Femur (tissue), 1 donor: ENCODE measurements at regions not wholly inside any gene's neighbourhood (a gene's known extent, or its start where the extent isn't known, plus 50 kb on each side); places are given as distances from the start of the nearest gene placed in this dataset.

Experiments used
- DNase-seq: peaks from one replicate; pipeline ENCODE4 v3.0.0-alpha.2; 2017

- DNase-seq, result peak; percentile 79
These were observed 94.7 kb downstream of the SIK1 start for GRCh38 chr21:43331962-43332828.

DNA sequence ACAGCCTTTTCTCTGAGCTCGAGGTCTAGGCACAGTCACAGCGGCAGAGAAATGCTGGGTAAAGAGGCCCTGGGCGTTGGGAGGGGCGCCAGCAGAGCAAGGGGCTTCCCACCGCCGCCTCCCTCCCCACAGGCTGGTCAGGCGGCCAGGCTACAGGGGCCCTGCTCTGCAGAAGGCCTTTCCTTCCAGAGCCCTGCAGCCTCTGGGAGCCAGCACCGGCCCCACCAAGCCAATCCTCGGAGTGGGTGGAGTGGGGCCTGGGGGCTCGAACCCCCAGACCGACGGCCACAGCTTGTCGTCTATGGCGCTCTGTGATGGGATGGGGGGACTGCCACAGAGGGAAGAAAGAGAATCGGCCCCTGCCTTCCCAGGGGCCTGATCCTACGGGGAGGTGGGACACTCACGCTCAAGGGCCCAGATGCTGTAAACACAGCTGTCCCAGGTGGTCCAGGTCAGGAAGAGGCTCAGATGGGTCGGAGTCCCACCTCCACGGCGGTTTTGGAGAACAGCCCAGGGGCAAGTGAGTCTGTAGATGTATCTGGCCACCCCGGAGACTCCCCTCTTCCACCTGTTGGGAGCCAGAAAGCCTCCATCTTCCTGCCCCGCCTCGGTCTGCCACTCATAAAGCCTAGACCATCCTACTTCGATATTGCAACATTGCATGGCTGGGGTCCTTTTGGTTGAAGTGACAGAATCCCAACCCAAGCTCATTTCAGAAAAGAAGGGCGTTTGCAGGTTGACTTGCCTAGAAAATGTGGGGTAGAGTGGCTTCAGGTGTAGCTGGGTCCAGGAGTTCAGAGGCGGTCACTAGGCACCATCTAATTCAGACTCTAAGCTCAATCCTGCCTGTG lies 95.6 kb downstream of the SIK1 start:
- DNase-seq, result no peak

DNA sequence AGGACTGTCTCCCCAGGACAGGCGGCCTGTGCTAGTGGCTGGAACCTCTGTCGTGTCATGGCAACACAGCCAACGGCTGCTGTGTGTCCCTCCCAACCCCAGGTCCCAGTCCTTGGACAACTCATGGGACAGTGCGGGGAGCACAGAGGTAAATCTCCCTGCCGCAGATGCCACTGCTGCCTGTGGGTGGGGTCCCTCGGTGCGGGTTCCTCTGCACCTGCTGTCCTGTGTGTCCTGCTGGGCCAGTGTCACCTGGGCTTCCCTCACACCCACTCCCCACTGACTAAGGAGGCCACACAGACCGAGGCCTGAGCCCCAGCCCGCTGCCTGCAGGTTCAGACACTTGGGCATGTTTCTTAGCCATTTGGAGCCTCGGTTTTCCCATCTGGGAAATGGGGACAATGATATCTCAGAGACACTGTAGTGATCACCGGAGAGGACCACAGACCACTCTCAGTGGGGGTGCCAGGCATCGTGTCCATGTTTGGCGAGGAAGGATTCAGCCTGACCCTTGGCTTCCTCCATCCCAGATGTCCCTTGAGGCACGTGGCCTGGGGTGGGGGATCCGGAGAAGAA lies 96.5 kb downstream of the SIK1 start:
- DNase-seq, result no peak

- no peak for DNase-seq
These were observed 97.1 kb downstream of the SIK1 start for GRCh38 chr21:43329711-43330269.

- no peak for DNase-seq
These were observed 97.8 kb downstream of the SIK1 start for GRCh38 chr21:43328958-43329691.

GRCh38 chr21:43328185-43328957 lies 98.6 kb downstream of the SIK1 start:
- DNase-seq, result no peak

DNA sequence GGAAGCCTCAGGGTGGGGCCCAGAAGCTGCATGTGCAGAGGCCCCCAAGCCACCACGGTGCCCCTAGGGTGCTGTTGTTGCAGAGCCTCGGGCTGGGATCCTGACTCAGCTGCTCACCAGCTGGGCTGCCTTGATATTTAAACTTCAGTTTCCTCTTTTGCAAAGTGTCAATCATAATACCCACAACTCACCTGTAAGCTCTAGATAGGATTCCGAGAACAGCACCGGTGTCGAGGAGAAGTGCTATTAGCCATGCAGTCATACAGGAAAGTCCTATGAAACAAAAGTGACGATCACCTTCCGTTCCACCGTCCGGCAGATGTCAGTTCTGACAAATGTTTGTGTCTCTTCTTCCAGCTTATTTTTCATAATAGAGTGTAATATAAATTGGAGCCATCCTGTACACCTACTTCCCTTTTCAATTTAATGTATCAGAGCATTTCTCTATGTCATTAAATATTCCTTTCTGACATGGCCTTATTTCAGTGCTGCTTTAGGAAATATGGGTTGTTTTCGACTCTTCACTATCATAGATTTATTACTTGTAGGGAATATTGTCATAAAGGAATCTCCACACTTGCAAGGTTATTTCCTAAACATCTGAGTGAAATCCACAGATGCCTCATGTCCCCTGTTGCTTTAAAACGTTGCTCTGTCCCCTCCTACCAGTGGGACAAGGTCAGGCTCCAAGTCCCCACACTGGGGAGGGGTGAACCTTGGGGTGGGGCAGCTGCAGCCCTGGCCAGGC lies 100.8 kb downstream of the SIK1 start:
- no peak for DNase-seq

GRCh38 chr21:43325036-43325435 lies 101.9 kb downstream of the SIK1 start:
- DNase-seq, result no peak

GRCh38 chr21:43324596-43324995 lies 102.3 kb downstream of the SIK1 start:
- DNase-seq, result no peak

- DNase-seq, result no peak
These were observed 103.5 kb downstream of the SIK1 start for GRCh38 chr21:43323244-43324005.

- no peak for DNase-seq
These were observed 104.1 kb downstream of the SIK1 start for GRCh38 chr21:43322805-43323204.

- no peak for DNase-seq
These were observed 104.6 kb downstream of the SIK1 start for GRCh38 chr21:43322311-43322710.

DNA sequence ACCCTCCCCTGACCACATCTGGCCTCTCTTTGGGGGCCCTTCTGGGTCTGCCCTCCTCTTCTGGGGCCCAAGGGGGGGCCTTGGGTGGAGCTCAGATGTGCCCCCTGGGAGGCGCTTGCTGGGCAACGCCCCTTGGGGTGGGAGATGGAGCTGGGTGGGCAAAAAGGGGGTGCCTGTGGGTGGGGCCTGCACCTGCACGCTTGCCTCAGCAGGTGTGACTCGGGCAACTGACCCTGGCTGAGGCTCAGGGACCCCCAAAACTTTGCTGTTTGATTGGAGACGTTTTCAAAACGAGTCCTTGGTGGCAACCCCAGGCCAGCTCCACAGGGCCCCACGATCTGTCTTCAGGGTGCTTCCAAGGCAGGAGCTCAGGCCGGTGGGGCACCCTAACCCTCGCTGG lies 105.3 kb downstream of the SIK1 start:
- DNase-seq, result no peak

DNA sequence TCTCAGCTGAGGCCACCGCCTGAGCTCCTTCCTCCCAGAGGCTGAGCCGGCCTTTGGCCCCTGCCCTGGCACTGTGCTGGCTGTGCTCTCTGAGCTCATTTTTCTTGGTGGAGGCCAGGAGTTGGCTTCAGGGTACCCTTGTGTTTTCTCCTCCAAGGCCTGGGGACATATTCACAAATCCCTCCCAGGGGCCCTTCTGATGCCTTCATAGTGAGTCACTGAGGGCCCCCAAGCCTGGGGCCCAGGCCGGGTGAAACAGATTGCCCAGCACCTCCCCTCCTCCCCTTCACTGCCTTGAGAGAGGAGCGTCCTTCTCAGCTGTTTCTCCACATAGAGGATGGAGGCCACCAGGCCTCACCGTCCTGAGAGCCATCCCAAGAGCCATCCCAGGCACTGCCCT lies 105.8 kb downstream of the SIK1 start:
- DNase-seq, result no peak

- DNase-seq, result no peak
These were observed 106.4 kb downstream of the SIK1 start for GRCh38 chr21:43320526-43320925.

- DNase-seq, result peak; percentile 78
These were observed 107.8 kb downstream of the SIK1 start for GRCh38 chr21:43318841-43319781.

DNA sequence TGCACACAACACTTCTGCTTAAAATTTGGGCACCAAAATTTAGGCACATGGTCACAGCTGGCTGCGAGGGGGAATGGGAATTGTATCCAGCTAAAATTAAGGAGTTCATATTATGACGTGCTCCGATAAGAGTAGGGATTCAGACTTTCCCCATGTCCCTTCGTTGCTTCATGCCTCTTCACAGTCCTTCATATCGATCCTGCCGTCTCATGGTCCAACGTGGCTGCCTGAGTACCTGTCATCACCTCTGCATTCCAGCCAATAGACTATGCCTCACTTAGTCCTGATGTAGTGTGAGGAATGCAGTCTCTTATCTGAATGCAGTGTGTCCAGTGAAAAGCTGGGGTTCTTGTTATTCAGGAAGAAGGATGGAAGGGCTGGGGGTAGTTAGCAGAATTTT lies 108.6 kb downstream of the SIK1 start:
- DNase-seq, result no peak

- no peak for DNase-seq
These were observed 109.0 kb downstream of the SIK1 start for GRCh38 chr21:43317959-43318358.

- DNase-seq, result no peak
These were observed 109.6 kb downstream of the SIK1 start for GRCh38 chr21:43317254-43317748.
